Vagina (tissue), 2 donors: ENCODE measurements at regions not wholly inside any gene's neighbourhood (a gene's known extent, or its start where the extent isn't known, plus 50 kb on each side); places are given as distances from the start of the nearest gene placed in this dataset.

Experiments
- DNase-seq, 2 donors: peaks; one replicate each; pipeline ENCODE4 v3.0.0-alpha.2; 2017; ENCODE audit errors: extremely low spot score in 2 of 2
- H3K27ac ChIP-seq: fragments of 200-600 bp; sonication (generic); one replicate; pipeline ENCODE4 v1.5.1; 2019
- H3K27me3 ChIP-seq: fragments of 200-600 bp; sonication (generic); one replicate; pipeline ENCODE4 v1.5.1; 2019
- H3K36me3 ChIP-seq, 2 donors: fragments of 200-600 bp; sonication (generic); one replicate each; pipeline ENCODE4 v1.5.1; 2017 to 2019
- H3K4me1 ChIP-seq: fragments of 200-600 bp; sonication (generic); one replicate; pipeline ENCODE4 v1.5.1; 2019
- H3K4me3 ChIP-seq, 2 donors: fragments of 200-600 bp; sonication (generic); 1 replicate in 1 of 2; 2 replicates in 1 of 2; pipeline ENCODE4 v1.5.1; 2016 to 2019
- H3K9me3 ChIP-seq: fragments of 200-600 bp; sonication (generic); one replicate; pipeline ENCODE4 v1.5.1; 2019
- CTCF ChIP-seq, 3 experiments: fragments of 450-650 bp in 2 of 3; fragments of 200-600 bp in 1 of 3; sonication (generic) in 1 of 3; IDR thresholded peaks; one replicate each; pipeline ENCODE4 v1.5.1; 2017 to 2019; ENCODE audit warnings: antibody characterized with exemption in 3 of 3, mild to moderate bottlenecking in 2 of 3, moderate library complexity in 2 of 3
- POLR2A ChIP-seq, 2 donors: fragments of 450-650 bp; IDR thresholded peaks; one replicate each; pipeline ENCODE4 v1.6.1; 2017; ENCODE audit warnings: antibody characterized with exemption in 2 of 2, mild to moderate bottlenecking in 2 of 2, moderate library complexity in 2 of 2
- POLR2AphosphoS5 ChIP-seq, 2 donors: sonication (generic); formaldehyde crosslinking; IDR thresholded peaks; one replicate each; pipeline ENCODE4 v1.9.0; 2017; ENCODE audit warnings: antibody characterized with exemption in 2 of 2, mild to moderate bottlenecking in 2 of 2, low read depth in 1 of 2; ENCODE audit not compliant: insufficient read depth in 1 of 2
- intact Hi-C: fragments of 100-400 bp; cut with DNase I; formaldehyde crosslinking; loops from one replicate; pipeline ENCODE4 v1.15.1; 2023

- Histone ChIP-seq H3K27me3 (no peaks in the 10 kb centered on the region), H3K27ac (no peak overlapping the region), H3K4me1 (no peaks in the 10 kb centered on the region), H3K36me3 (no peaks in the 10 kb centered on the region), H3K9me3 (no peaks in the 10 kb centered on the region), H3K4me3 (no peak overlapping the region)
- intact Hi-C loops: no loop called here
- TF ChIP-seq CTCF (IDR thresholded peaks at IDR 0.05): no peak
- no peak for DNase-seq
Measured at GRCh38 chr13:62964522-62964921, 1548.9 kb upstream of the PCDH20 start.

- H3K4me3 ChIP-seq: no peak overlapping the region
- H3K9me3 ChIP-seq: no peaks in the 10 kb centered on the region
- no peak overlapping the region for H3K27ac ChIP-seq
- DNase-seq: no peak
- no peaks in the 10 kb centered on the region for H3K27me3 ChIP-seq
- no peaks in the 10 kb centered on the region for H3K36me3 ChIP-seq
- H3K4me1 ChIP-seq: no peaks in the 10 kb centered on the region
- TF ChIP-seq CTCF (IDR thresholded peaks at IDR 0.05) (no peak), POLR2A (IDR thresholded peaks at IDR 0.05) (no peak), POLR2AphosphoS5 (IDR thresholded peaks at IDR 0.05; ENCODE audit: insufficient read depth in 1 of 2, low read depth in 1 of 2) (no peak)
- intact Hi-C loops: no loop called here
Measured at GRCh38 chr13:62960723-62961122, 1545.1 kb upstream of the PCDH20 start.

GRCh38 chr13:62933809-62934208 lies 1518.2 kb upstream of the PCDH20 start:
- H3K36me3 ChIP-seq: no peaks in the 10 kb centered on the region
- DNase-seq: no peak
- no peak overlapping the region for H3K27ac ChIP-seq
- peaks cover 4% of the 10 kb centered on the region for H3K4me1 ChIP-seq
- intact Hi-C loops: no loop called here
- H3K9me3 ChIP-seq: no peaks in the 10 kb centered on the region
- TF ChIP-seq POLR2A (IDR thresholded peaks at IDR 0.05) (no peak), POLR2AphosphoS5 (IDR thresholded peaks at IDR 0.05; ENCODE audit: insufficient read depth in 1 of 2, low read depth in 1 of 2) (no peak), CTCF (IDR thresholded peaks at IDR 0.05) (no peak)
- no peak overlapping the region for H3K4me3 ChIP-seq
- H3K27me3 ChIP-seq: no peaks in the 10 kb centered on the region

- no peak for DNase-seq
- no peaks in the 10 kb centered on the region for H3K36me3 ChIP-seq
- no peak overlapping the region for H3K4me3 ChIP-seq
- no peaks in the 10 kb centered on the region for H3K9me3 ChIP-seq
- peaks cover 4% of the 10 kb centered on the region for H3K4me1 ChIP-seq
- no peaks in the 10 kb centered on the region for H3K27me3 ChIP-seq
- H3K27ac ChIP-seq: no peak overlapping the region
- intact Hi-C loops: no loop called here
- TF ChIP-seq CTCF (IDR thresholded peaks at IDR 0.05): no peak
- no peak for TF ChIP-seq POLR2A (IDR thresholded peaks at IDR 0.05)
- TF ChIP-seq POLR2AphosphoS5 (IDR thresholded peaks at IDR 0.05; ENCODE audit: insufficient read depth in 1 of 2, low read depth in 1 of 2): no peak
Measured at GRCh38 chr13:62932256-62932883, 1516.7 kb upstream of the PCDH20 start.

GRCh38 chr13:62931853-62932252 lies 1516.2 kb upstream of the PCDH20 start:
- Histone ChIP-seq H3K27ac (no peak overlapping the region), H3K36me3 (no peaks in the 10 kb centered on the region), H3K9me3 (no peaks in the 10 kb centered on the region), H3K4me1 (peaks cover 4% of the 10 kb centered on the region), H3K4me3 (no peak overlapping the region), H3K27me3 (no peaks in the 10 kb centered on the region)
- no peak for DNase-seq
- no peak for TF ChIP-seq POLR2AphosphoS5 (IDR thresholded peaks at IDR 0.05; ENCODE audit: insufficient read depth in 1 of 2, low read depth in 1 of 2)
- TF ChIP-seq CTCF (IDR thresholded peaks at IDR 0.05): no peak
- no peak for TF ChIP-seq POLR2A (IDR thresholded peaks at IDR 0.05)
- intact Hi-C loops: loop anchor here (2.0 kb wide), 1 partner anchor 23 kb away; no protein-coding TSS in a partner anchor
